ENCODE measurements at regions not wholly inside any gene's neighbourhood (a gene's known extent, or its start where the extent isn't known, plus 50 kb on each side); places are given as distances from the start of the nearest gene placed in this dataset.

DNA sequence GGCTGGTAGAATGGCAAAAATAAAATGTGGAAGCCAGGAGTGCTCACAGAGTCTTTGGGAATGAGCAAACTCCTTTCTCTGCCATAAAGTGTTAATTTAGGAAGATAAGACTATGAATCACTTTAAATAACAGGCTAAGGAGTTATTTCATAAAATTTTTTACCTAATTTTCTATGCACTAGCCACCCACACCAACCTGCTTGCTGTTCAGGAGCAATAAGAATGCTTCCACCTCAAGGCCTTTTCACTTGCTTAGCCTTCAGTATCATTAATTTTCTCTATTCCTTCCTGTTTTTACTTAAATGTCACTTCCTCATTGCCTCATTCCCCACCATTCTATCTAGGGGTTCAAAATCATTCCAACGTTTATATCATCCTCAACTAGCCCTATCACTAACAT lies 326.8 kb downstream of the CCER1 start:
- TF ChIP-seq EP300 (IDR thresholded peaks at IDR 0.05) (no peak), POLR2AphosphoS5 (IDR thresholded peaks at IDR 0.05) (no peak), POLR2A (IDR thresholded peaks at IDR 0.05) (no peak)
- TF ChIP-seq, protein P1, sequence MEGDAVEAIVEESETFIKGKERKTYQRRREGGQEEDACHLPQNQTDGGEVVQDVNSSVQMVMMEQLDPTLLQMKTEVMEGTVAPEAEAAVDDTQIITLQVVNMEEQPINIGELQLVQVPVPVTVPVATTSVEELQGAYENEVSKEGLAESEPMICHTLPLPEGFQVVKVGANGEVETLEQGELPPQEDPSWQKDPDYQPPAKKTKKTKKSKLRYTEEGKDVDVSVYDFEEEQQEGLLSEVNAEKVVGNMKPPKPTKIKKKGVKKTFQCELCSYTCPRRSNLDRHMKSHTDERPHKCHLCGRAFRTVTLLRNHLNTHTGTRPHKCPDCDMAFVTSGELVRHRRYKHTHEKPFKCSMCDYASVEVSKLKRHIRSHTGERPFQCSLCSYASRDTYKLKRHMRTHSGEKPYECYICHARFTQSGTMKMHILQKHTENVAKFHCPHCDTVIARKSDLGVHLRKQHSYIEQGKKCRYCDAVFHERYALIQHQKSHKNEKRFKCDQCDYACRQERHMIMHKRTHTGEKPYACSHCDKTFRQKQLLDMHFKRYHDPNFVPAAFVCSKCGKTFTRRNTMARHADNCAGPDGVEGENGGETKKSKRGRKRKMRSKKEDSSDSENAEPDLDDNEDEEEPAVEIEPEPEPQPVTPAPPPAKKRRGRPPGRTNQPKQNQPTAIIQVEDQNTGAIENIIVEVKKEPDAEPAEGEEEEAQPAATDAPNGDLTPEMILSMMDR (IDR thresholded peaks at IDR 0.05), result no peak
- 40 to 56% (median 50%) methylated on average over 1 of the region's 1 CpG for WGBS, 5 donors
- H3K4me1 ChIP-seq, result no peaks in the 10 kb centered on the region
- DNase-seq, result no peak
- no peaks in the 10 kb centered on the region for H3K36me3 ChIP-seq
- intact Hi-C loops (cut with DNase I; ENCODE audit: low total_unique reads), result no loop called here
- no peak overlapping the region for H3K4me3 ChIP-seq
- H3K27me3 ChIP-seq, result no peaks in the 10 kb centered on the region
- H3K9me3 ChIP-seq, result peaks cover 0 to 6% (median 1%) of the 10 kb centered on the region in 4 donors
- no peak overlapping the region for H3K27ac ChIP-seq

DNA sequence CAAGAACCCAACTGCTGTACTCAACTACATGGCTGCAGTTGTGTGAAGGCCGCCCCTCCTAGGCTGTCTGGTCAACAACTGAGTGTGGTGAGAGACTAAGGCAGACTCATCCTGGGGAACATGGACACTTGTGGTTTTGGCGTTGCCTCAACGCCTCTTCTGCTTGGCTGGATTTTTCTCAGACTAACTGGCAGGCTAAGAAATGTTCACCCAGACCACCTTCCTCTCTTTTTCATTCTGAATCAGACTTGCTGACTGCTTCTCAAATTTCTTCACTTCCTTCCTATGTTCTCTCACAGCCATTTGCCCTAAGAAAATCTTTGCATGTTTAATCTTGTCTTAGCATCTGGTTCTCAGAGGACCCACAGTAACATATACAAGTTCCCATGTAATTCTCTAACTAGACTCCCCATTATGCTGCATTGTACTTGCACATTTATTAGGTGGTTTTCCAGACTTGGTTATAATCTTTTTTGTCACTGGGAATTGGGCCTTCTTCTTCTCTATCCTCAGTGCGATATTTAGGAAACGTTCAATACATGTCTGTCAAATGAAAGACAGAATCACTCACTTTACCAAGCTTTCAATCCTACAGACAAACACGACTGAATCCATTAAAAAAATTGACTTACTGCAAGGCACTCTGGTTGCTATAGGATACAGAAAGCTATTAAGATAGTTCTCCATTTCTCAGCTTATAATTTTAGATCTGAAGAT lies 327.6 kb downstream of the CCER1 start:
- H3K36me3 ChIP-seq, result no peaks in the 10 kb centered on the region
- H3K27me3 ChIP-seq, result no peaks in the 10 kb centered on the region
- H3K4me3 ChIP-seq, result no peak overlapping the region
- no peak for DNase-seq
- TF ChIP-seq EP300 (IDR thresholded peaks at IDR 0.05) (no peak), POLR2AphosphoS5 (IDR thresholded peaks at IDR 0.05) (no peak), POLR2A (IDR thresholded peaks at IDR 0.05) (no peak)
- TF ChIP-seq, protein P1 (IDR thresholded peaks at IDR 0.05), result no peak
- no peaks in the 10 kb centered on the region for H3K9me3 ChIP-seq
- intact Hi-C loops (cut with DNase I; ENCODE audit: low total_unique reads), result no loop called here
- no peak overlapping the region for H3K27ac ChIP-seq
- WGBS, 5 donors, result 69 to 76% (median 72%) methylated on average over 6 of the region's 6 CpGs
- no peaks in the 10 kb centered on the region for H3K4me1 ChIP-seq

DNA sequence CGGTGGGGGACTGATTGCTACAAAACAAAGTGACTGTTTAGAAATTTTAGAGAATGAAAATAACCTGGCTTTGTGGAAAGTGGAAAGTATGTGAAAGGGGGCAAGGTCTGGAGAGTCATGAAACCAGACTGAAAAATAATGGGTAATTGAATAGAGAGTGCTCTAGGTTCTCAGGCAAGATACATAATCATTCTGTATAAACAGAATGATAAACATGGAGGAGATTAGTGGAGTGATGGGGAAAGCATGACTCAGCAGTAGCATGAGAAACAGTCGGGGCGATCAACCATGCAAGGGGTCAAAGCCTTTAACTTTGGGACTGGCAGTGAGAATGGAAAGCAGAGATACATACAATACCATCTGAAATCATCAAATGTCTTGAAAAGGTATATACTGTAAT lies 332.5 kb downstream of the CCER1 start:
- Histone ChIP-seq H3K9me3 (no peaks in the 10 kb centered on the region), H3K4me3 (no peak overlapping the region), H3K36me3 (no peaks in the 10 kb centered on the region), H3K4me1 (no peaks in the 10 kb centered on the region), H3K27me3 (no peaks in the 10 kb centered on the region), H3K27ac (no peak overlapping the region)
- intact Hi-C loops (cut with DNase I; ENCODE audit: low total_unique reads), result no loop called here
- no peak for DNase-seq
- TF ChIP-seq, protein P1 (IDR thresholded peaks at IDR 0.05), result no peak
- no peak for TF ChIP-seq POLR2A (IDR thresholded peaks at IDR 0.05)
- 25 to 58% (median 36%) methylated on average over 3 of the region's 3 CpGs for WGBS, 5 donors

DNA sequence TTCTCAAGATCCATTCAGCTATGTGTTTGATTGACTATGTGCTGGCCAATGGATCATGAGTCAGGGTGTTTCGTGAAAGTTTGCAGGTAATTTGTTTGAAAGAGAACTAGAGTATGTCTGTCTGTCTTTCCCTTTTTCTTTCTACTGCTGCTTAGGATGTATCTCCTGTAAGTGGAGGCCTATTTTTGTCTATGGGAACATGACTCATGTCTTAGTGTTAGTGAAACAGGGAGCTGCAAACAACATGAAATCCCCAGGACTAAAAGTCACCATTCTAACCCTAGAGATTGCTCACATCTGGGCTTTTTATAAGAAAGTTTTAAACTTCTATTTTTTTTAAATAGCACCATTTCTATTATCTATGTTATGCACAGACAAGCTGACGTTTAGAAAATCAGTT lies 333.0 kb downstream of the CCER1 start:
- DNase-seq, result no peak
- H3K27ac ChIP-seq, result no peak overlapping the region
- 55 to 71% (median 58%) methylated on average over 2 of the region's 2 CpGs for WGBS, 5 donors
- H3K27me3 ChIP-seq, result no peaks in the 10 kb centered on the region
- H3K4me3 ChIP-seq, result no peak overlapping the region
- no peaks in the 10 kb centered on the region for H3K9me3 ChIP-seq
- TF ChIP-seq POLR2A (IDR thresholded peaks at IDR 0.05) (no peak), POLR2AphosphoS5 (IDR thresholded peaks at IDR 0.05) (no peak), EP300 (IDR thresholded peaks at IDR 0.05) (no peak)
- TF ChIP-seq, protein P1 (IDR thresholded peaks at IDR 0.05), result no peak
- H3K36me3 ChIP-seq, result no peaks in the 10 kb centered on the region
- intact Hi-C loops (cut with DNase I; ENCODE audit: low total_unique reads), result no loop called here
- H3K4me1 ChIP-seq, result no peaks in the 10 kb centered on the region

All from stomach (tissue), 8 donors.